Neural progenitor cell (in vitro differentiated cells): ENCODE measurements at regions not wholly inside any gene's neighbourhood (a gene's known extent, or its start where the extent isn't known, plus 50 kb on each side); places are given as distances from the start of the nearest gene placed in this dataset.

Experiments used
- CTCF ChIP-seq: fragments of 200-600 bp; sonication (generic); IDR thresholded peaks from 2 replicates; pipeline ENCODE4 v1.5.1; 2017; ENCODE audit warnings: antibody characterized with exemption, mild to moderate bottlenecking
- EZH2 ChIP-seq: fragments of 200-600 bp; sonication (generic); IDR thresholded peaks from 2 replicates; pipeline ENCODE4 v1.6.1; 2017; ENCODE audit warnings: antibody characterized with exemption, mild to moderate bottlenecking, moderate library complexity
- EZH2phosphoT487 ChIP-seq: fragments of 200-600 bp; sonication (generic); IDR thresholded peaks from 2 replicates; pipeline ENCODE4 v1.6.1; 2017; ENCODE audit warnings: antibody characterized with exemption

- no peak for TF ChIP-seq CTCF
- no peak for TF ChIP-seq EZH2
- no peak for TF ChIP-seq EZH2phosphoT487
Observed at GRCh38 chr7:67842571-67842970, 845.9 kb downstream of the TYW1 start.
